ENCODE measurements at regions not wholly inside any gene's neighbourhood (a gene's known extent, or its start where the extent isn't known, plus 50 kb on each side); places are given as distances from the start of the nearest gene placed in this dataset.

DNA sequence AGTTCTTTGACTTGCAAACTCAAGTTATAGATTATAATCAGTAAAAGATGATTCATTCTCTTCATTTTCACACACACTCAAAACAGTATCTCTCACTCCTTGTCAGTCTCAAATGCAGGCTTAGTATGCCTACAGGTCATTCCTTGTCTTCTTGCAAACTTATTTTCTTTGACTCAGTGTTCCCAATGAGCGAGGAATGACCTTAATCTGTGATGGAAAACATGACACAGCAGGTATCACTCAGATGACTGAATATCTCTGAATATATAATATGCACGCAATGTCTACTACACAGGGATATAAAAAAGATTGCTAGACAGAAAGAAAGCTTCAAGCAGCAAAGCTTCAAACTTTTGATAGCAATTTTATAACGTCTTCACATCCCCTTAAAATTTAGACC, 127.8 kb upstream of the RGPD4 start:
- TF ChIP-seq, protein P1, sequence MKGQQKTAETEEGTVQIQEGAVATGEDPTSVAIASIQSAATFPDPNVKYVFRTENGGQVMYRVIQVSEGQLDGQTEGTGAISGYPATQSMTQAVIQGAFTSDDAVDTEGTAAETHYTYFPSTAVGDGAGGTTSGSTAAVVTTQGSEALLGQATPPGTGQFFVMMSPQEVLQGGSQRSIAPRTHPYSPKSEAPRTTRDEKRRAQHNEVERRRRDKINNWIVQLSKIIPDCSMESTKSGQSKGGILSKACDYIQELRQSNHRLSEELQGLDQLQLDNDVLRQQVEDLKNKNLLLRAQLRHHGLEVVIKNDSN (CRISPR knock-in tag; IDR thresholded peaks at IDR 0.05), result no peak
- TF ChIP-seq IRF2 (CRISPR knock-in tag; IDR thresholded peaks at IDR 0.05; ENCODE audit: borderline replicate concordance, low read depth) (no peak), SP1 (CRISPR knock-in tag; conservative IDR thresholded peaks at IDR 0.05) (no peak), ATF1 (CRISPR knock-in tag; IDR thresholded peaks at IDR 0.05) (no peak), ZBTB21 (CRISPR knock-in tag; IDR thresholded peaks at IDR 0.05; ENCODE audit: borderline replicate concordance) (no peak), CREM (CRISPR knock-in tag; IDR thresholded peaks at IDR 0.05) (no peak)
- TF ChIP-seq, protein P2, sequence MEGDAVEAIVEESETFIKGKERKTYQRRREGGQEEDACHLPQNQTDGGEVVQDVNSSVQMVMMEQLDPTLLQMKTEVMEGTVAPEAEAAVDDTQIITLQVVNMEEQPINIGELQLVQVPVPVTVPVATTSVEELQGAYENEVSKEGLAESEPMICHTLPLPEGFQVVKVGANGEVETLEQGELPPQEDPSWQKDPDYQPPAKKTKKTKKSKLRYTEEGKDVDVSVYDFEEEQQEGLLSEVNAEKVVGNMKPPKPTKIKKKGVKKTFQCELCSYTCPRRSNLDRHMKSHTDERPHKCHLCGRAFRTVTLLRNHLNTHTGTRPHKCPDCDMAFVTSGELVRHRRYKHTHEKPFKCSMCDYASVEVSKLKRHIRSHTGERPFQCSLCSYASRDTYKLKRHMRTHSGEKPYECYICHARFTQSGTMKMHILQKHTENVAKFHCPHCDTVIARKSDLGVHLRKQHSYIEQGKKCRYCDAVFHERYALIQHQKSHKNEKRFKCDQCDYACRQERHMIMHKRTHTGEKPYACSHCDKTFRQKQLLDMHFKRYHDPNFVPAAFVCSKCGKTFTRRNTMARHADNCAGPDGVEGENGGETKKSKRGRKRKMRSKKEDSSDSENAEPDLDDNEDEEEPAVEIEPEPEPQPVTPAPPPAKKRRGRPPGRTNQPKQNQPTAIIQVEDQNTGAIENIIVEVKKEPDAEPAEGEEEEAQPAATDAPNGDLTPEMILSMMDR (IDR thresholded peaks at IDR 0.05), result no peak
